ENCODE measurements at regions not wholly inside any gene's neighbourhood (a gene's known extent, or its start where the extent isn't known, plus 50 kb on each side); places are given as distances from the start of the nearest gene placed in this dataset.

DNA sequence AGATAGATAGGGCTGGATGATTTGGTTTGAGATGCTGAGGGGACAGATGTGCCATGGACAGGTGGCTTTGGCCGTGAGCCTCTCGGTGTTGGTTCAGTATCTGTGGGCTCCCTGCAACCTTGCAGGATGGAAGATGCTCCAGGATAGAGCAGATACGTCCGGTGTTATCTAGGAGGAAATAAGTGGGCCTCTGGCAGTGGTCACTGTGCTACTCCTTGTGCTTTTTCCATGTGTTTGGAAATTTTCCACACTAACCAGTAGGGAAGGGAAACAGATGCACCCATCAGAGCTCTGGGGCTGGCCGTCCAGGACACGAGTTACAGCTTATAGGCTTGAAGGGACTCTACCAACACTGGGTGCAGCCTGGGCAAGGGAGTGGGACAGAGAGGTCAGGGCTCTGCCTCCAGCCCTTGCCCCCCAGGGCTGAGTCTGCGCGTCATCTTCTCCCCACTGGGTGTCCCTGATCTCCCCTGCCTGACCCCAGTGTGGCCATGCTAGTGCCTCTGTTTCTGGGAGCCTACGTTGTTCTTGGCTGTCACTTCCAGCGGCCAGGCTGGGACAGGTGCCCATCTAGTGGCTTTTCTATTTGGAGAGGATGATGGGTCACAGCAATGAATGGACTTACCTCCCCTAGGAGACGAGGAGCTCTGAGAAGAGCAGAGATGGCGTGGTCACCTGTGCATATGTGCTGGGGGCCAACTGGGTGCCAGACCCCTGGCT, 166.9 kb downstream of the SEC14L1 start:
- DNase-seq (ENCODE audit: low read depth in 2 of 2), result no peak

DNA sequence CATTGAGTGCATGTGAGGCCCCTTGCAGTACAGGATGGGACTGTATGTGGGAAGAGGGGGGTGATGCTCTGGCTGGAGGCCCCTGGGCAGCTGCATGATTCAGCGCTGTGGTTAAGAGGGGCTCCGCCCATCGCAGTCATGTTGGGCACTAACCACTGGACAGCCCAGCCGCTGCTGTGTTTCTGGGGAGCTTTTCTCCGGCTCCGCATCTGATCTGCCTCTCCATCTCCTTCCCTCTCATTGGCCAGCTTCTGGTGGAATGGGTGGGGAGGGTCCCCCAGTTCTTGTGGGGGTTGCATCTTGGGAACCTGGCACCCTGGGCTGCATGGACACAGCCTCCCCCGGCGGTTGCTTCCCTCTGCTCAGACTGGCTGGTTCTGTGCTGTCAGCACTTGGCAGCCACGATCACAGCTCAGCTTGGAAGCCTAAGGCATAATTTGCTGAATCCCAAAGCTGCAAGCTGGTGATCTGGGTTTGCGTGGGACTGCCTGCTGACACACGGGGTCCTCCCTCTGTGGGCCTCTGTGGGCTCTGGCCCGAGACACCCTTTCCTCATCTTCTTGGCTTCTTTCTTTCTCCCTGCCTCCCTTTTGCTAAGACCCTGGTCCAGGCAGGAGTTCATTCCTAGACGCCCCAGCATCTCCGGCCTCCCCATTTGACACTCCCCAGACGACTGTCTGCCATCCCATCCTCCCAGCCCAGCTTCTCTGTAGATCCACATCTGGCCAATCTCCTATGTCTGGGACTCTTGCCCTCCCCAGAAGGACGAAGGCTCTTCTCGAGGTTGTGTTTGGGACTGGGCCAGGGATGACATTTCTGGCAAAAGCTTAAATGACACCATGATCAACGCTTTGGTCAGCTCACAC, 168.3 kb downstream of the SEC14L1 start:
- no peak for DNase-seq (ENCODE audit: low read depth in 2 of 2)

DNA sequence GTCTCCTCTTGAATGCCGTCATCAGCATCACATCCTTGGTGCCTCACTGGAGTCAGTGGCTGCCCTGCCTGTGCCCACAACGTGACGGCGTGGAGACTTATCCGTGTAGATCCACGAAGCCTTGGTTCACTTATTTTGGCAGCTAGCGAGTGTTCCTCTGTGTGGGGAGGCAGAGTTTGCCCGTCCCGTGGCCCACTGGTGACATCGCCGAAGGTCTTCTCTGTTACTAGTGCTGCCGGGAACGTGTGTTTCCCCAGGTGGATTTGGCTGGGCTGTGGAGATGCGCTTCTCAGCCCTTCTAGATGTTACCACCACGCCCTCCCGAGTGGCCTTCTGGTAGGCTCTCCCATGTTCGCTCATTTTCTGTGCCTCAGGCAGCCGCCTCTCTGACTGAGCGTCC, 169.6 kb downstream of the SEC14L1 start:
- no peak for DNase-seq (ENCODE audit: low read depth in 2 of 2)

DNA sequence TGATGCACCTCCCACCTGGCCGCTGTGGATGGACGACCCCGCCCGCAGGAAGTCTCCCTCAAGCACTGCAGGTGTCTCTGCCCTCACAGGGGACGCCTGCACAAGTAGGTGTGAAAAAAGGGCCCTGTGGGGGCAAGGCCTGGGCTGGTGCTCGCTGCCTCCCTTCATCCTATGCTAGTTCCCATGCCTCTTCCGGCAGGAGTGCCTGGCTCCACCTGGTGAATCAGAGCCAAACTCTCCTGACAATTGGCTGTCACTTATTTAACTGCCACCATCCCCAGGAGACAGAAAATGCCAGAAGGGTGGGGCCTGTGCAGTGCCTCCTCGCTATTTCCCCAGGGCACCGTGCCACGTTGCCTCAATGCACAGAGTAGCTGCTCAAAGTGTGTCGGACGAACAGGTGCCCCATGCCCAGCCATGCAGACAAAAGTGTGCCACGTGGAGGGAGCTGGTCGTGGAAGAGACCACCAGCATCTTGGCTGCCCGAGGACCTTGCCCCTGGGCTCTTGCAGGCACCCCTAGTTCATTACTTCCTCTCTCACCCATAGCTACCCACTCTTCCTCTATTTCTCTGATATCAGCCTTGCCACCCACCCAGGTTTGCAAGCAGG, 170.7 kb downstream of the SEC14L1 start:
- DNase-seq (ENCODE audit: low read depth in 2 of 2), result no peak

DNA sequence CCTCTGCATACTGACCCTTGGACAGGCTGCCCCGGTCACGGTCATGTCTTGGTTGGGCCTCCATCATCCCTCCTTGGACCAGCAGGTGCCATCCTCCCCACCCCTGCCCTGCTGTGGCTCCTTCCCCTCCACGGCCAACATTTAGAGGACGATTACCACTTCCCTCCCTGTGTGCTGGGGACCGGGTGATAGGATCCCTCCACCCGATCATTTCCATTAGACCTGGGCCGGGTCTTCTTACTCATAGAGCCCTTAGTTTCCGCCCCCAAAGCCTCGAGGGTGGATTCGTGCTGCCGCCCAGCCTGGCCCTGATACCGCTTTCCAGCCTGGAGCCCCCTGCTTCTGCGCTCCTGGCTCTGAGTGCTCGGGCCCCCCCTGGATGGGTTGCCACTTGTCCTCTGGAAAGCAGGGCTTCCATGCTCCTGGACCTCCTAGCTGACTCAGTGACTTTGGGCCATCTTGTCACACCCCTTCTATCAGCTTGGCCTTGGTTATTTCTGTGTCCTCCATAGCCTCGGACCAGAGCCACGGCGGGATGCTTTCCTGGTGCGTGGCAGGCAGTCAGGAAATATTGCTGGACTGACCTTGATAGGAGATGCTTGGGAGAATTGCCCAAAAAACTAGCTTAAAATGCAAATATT, 171.4 kb downstream of the SEC14L1 start:
- no peak for DNase-seq (ENCODE audit: low read depth in 2 of 2)

DNA sequence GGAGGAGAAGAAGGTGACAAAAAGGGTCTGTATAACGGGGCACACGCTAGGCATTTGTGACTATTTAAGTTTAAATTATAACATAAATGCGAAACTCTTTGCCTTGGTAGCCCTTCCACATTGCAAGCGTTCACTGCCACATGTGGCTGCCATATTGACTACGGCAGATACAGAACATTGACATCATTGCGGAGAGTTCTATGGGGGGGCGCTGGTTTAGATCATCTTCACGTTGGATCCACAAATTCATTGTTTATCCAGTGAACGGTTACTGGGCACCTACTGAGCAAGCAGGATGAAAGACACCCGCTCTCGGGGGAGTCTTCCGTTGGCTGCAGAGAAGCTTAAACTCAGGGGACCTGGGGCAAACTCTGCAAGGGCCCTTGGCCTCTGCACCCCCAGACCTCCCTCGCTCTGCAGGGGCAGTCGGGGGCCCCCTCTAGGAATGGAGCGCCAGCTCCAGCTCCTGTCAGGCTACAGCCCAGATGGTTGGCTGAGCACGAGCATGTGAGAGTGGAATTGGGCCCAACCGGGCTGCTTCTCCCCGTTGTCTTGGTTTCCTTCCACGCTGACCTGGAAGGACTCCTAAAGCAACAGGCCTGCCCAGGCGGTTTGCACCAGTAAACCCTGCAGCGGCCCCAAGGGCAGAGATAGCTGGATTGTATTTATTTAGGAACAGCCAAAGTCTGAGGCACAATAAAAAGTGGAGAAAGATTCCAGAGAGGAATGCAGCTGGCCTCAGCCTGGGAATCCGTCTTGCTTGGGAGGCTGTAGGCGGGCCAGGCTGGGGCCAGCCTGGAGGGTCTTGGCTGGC, 172.2 kb downstream of the SEC14L1 start:
- no peak for DNase-seq (ENCODE audit: low read depth in 2 of 2)

DNA sequence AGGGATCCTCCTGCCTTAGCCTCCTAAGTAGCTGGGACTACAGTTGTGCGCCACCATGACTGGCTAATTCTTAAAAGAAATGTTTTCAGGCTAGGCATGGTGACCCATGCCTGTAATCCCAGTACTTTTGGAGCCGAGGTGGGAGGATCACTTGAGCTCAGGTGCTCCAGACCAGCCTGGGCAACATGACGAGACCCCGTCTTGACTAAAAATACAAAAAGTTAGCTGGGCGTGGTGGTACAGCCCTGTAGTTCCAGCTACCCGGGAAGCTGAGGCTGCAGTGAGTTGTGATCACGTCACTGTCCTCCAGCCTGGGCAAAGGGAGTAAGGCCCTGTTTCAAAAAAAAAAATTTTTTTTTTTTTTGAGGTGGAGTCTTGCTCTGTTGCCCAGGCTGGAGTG, 173.1 kb downstream of the SEC14L1 start:
- DNase-seq (ENCODE audit: low read depth in 2 of 2), result no peak

DNA sequence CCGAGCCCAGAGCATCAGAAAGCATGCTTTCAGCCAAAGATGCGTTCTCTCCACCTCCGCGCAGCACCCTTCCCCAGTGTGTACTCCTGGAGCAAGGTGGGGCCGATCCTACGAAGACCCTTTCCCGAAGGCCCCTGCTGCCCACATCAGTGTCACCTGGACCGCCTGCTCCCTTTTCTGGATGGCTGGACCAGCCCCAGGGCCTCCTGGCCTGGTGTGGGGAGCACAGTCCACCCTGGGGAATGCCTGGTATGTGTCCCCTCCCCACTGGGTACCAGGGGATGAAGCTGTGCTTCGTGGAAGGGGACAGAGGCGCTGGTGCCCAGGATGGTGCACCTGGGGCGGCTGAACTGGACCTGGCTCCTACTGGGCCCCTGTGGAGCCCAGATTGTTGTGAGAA, 173.8 kb downstream of the SEC14L1 start:
- no peak for DNase-seq (ENCODE audit: low read depth in 2 of 2)

DNA sequence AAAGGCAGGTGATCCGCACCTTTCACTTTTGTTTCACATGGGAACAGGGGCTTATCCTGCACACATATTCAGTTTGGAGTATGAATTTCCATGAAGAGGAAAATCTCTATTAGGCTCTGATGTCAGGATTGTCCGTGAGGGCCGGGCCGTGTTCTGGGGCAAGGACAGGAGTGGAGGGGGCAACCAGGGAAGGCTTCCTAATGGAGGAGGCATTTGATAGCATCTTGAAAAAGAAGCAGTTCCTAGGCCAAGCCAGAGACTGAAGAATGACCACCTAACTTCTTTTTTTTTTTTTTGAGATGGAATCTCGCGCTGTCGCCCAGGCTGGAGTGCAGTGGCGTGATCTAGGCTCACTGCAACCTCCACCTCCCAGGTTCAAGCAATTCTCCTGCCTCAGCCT, 174.2 kb downstream of the SEC14L1 start:
- no peak for DNase-seq (ENCODE audit: low read depth in 2 of 2)

DNA sequence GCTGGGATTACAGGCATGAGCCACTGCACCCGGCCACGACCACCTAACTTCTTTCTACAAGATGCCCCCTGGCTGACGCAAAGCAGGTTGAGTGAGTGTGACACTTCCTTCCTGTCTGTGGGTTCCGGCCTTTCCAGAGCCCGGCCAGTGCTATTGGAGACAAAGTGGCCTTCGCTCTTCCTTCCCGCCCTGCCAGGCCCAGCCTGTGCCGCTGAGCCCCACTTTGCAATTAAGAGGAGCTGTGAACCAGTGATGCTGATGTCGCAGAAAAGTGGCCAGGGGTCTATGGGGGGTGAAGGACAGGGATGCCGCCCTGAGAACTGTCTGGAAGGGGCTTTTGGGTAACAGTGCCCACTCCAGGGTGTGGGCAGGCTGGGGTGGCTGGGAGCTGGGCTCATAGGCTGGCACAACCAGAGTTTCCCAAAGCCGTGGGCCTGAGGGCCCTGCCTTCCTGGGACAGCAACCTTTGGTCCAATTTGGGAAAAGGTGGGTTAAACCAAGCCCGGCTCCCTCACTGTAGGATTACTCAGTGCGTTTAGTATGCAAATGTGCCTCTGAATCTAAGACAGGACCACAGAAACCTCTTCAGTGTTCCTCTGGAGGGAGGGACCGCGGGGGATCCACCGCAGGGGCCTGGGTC, 174.9 kb downstream of the SEC14L1 start:
- no peak for DNase-seq (ENCODE audit: low read depth in 2 of 2)

DNA sequence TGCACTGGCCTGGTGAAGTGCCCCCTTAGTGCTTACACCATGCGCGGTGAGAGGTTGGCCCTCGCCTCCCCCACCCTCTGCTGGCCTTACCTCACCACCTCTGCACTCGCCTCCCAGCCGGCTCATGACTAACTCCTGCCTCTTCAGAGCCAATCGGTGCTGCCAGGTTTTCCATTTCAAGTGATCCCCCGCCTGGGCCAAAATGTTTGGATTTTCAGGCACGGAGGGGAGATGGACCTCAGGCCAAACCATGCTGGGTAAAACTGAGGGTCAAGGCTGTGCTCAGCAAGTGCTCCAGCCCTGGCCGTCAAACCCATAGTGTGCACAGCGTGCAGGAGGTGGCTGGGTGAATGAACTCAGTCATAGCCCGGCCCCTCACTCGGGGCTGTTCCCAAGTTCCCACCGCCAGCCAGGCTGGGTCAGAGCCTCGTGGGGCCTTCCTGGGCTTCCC, 175.4 kb downstream of the SEC14L1 start:
- no peak for DNase-seq (ENCODE audit: low read depth in 2 of 2)

DNA sequence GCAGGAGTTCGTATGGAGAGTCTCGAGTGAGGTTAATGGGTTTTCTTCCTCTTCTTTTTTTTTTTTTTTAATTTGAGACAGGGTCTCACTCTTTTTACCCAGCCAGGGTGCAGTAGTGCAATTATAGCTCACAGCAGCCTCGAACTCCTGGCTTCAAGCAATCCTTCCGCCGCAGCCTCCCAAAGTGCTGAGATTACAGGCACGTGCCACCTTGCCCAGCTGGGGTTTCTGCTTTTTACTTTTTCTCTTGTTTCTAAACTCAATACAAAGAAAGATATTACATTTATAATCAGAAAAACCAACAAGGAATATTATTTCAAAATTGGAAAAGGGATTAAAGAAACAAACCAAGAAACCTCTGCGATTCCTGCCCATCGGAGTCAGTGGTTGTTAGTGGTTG, 175.9 kb downstream of the SEC14L1 start:
- DNase-seq (ENCODE audit: low read depth in 2 of 2), result no peak

DNA sequence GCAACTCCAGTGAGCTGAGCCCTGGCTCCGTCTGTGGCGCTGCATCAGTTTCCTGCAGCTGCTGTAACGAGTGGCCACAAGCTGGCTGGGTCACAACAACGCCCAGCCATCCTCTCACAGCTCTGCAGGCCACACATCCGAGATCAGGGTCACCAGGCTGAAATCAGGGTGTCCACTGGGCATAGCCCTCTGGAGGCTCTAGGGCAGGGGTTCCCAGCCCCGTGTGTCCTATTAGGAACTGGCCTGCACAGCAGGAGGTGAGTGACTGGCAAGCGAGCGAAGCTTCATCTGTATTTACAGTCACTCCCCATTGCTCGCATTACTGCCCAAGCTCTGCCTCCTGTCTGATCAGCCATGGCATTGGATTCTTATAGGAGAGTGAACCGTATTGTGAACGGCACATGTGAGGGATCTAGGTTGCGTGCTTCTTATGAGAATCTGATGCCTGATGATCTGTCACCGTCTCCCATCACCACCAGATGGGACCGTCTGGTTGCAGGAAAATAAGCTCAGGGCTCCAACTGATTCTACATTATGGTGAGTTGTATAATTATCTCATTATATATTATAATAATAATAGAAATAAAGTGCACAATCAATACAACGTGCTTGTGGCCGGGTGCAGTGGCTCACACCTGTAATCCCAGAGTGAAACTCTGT, 176.5 kb downstream of the SEC14L1 start:
- DNase-seq (ENCODE audit: low read depth in 2 of 2), result no peak

DNA sequence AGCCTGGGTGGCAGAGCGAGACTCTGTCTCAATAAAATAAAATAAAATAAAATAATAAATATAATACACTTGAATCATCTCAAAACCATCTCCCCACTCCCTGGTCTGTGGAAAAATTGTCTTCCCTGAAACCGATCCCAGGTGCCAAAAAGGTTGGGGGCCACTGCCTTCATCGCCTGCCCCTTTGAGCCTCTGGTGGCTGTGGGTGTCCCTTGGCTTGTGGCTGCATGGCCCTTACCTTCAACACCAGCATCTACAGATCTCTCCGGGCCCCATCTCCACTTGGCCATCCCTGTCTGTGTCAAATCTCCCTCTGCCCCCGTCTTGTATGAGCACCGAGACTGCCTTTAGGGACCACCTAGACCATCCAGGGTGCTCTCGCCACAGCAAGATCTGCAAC, 177.3 kb downstream of the SEC14L1 start:
- DNase-seq (ENCODE audit: low read depth in 2 of 2), result no peak

DNA sequence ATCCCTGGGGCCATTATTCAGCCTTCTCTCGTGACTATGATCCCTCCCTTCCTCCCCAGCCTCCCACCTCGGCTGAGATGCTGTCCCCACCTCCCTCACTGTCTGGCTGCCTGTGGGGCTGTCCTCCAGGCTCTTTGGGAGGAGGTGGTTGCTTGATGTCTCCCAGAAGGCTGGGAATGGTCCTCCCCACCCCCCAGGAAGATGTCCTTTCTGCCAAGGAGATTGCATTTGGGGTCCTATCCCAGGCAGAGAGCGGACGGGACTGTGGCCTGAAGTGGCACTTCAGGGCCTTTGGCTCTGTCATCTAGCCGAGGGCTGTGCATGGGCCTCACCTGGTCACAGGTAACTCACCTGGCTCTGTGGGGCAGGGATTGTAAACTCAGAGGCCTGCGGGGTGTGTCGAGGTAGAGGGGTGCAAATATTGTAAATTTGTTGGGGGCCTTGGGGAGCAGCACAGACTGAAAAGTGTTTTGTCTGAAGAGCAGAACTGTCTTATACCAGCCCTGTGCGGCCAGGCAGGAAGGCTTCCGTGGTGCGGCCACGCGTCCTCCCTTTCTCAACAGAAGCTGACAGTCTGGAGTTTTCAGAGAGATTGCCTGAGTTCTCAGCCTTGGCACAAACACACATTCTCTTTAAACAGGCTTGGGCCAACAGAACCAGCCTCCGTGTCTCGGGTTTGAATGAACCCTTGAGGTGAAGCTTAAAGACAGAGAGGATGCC, 177.9 kb downstream of the SEC14L1 start:
- DNase-seq (ENCODE audit: low read depth in 2 of 2), result no peak

DNA sequence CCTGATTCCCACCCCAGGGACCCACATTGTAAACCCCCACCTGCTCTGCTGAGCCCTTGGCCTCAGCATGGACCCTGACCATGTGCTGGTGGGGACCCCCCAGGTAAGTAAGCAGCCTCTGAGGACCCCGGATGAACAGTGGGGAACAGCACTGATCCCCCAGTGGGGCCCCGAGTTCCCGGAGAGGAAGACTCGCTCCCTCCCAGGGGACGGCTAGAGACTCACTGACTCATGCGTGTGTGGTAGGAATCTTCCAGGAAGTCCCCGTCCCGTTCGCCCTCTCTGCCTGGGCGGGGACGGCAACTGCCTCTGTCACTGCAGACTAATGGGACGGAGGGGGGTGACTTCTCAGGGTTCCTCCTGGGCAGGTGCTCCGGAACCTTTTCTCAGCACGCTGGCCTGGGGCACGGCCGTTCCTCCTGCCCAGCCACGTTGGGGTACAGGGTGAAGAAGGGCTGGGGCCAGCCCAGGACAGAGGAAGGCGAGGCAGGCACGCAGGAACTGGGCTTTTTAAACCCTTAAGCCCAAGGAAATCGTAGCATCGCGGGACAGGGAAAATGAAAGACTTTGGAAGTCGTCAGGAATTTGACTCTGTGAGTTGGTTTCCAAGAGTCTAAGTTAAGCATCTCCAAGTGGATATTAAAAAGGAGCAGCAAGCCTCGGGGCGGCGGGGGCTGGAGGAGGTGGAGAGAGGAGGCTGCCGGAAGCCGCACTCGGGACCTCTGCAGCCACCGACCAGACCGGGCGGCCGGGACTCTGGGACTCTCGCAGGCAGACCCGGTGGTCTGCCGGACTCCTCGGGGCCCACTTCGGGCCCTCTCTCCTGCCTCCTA, 178.7 kb downstream of the SEC14L1 start:
- DNase-seq (ENCODE audit: low read depth in 2 of 2), result peak in 1 of 2 donors; percentile 56

DNA sequence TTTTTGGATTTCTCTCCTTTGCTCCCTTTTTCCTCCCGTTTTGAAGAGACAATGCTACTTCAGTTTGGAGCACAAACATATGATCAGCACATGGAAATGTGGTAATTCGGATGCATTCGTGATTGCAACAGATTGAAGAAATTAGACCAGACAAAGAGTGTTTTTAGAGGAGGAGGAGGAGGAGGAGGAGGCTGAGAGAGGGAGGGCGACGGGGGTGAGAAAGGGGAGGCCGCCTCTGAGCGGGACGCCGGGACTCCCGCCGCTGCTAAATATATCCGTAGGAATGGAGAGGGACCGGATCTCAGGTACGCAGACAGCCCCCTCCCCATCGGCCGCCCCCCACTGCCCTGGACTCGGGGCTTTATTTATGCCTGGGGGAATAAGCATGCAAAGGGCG, 179.3 kb downstream of the SEC14L1 start:
- no peak for DNase-seq (ENCODE audit: low read depth in 2 of 2)

DNA sequence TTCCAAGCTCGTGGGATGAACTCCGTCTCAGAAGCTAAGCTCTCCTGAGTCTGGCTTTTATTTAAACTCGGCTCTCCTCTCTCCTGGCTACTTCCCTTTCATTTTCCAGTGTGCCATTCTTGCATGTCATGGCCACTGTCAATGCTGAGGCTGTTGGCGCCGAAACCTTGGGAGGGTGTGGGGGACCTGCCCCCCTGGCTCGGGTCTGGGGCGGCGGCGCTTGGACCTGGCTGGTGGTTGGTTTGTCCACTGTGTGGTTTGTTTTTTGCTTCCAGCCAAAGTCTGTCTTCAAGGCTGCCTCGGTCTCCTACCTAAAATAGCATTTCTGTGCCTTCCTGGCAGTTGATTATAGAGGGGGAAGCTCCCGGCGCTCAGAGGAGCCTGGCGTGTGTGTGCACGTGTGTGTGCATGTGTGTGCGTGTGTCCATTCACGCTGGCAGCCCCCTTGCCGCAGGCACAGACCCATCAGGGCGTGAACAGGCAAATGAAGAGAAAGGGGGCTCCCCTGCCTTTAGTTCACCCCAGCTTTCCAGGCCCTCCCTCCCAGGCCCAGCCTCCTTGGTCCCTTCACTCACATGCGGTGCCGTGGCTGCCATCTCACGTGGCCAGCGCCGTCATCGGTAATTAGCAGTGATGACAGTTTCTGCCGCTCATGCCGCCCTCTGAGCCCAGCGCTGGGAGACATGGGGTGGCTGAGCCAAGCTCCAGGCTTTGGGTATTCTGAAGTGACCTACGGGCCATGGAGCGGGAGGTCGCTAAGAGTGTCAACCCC, 179.9 kb downstream of the SEC14L1 start:
- no peak for DNase-seq (ENCODE audit: low read depth in 2 of 2)

Measured in stimulated activated CD8-positive, alpha-beta memory T cell treated with anti-CD3 and anti-CD28 coated beads, Interleukin-15, amount 100 ng/mL, for 4 hours (primary cell).